ENCODE measurements at regions not wholly inside any gene's neighbourhood (a gene's known extent, or its start where the extent isn't known, plus 50 kb on each side); places are given as distances from the start of the nearest gene placed in this dataset.
"Not testable (repeated sequence)": the region's sequence is repeated elsewhere in the genome, so short reads cannot be mapped to it uniquely, and the experiment has no call there.

GRCh38 chr4:148837571-148837970 is 395.4 kb upstream of the NR3C2 start:
- 92% methylated on average over 2 of the region's 2 CpGs for WGBS
- not testable (repeated sequence) for H3K4me3 ChIP-seq (ENCODE audit: low read length)
- peaks cover 13% of the 10 kb centered on the region for H3K4me1 ChIP-seq (ENCODE audit: insufficient read depth, low read length)

GRCh38 chr4:148834804-148835631 is 392.8 kb upstream of the NR3C2 start:
- Histone ChIP-seq H3K9me3 (ENCODE audit: insufficient read depth, low read depth, low read length) (no peaks in the 10 kb centered on the region), H3K4me1 (ENCODE audit: insufficient read depth, low read length) (peaks cover 11% of the 10 kb centered on the region), H3K4me3 (ENCODE audit: low read length) (no peak overlapping the region), H3K36me3 (ENCODE audit: insufficient read depth, low read length) (no peaks in the 10 kb centered on the region), H3K27me3 (ENCODE audit: insufficient read depth, low read length) (no peaks in the 10 kb centered on the region), H3K9ac (ENCODE audit: low read depth, low read length) (no peak overlapping the region), H3K27ac (ENCODE audit: low read depth, low read length) (peak overlapping the region; percentile 20; the same call in 1 of the 2 replicates)
- 65% methylated on average over 6 of the region's 6 CpGs for WGBS

More at GRCh38 chr4:148837571-148837970, 395.4 kb upstream of the NR3C2 start:
- H3K9ac ChIP-seq (ENCODE audit: low read depth, low read length); H3K27ac ChIP-seq (ENCODE audit: low read depth, low read length); H3K9me3 ChIP-seq (ENCODE audit: insufficient read depth, low read depth, low read length); H3K36me3 ChIP-seq (ENCODE audit: insufficient read depth, low read length); H3K27me3 ChIP-seq (ENCODE audit: insufficient read depth, low read length): not testable (repeated sequence)

GRCh38 chr4:148831945-148832344 is 389.7 kb upstream of the NR3C2 start:
- Histone ChIP-seq H3K27ac (ENCODE audit: low read depth, low read length) (no peak overlapping the region), H3K9ac (ENCODE audit: low read depth, low read length) (no peak overlapping the region), H3K4me1 (ENCODE audit: insufficient read depth, low read length) (peaks cover 11% of the 10 kb centered on the region), H3K27me3 (ENCODE audit: insufficient read depth, low read length) (no peaks in the 10 kb centered on the region), H3K36me3 (ENCODE audit: insufficient read depth, low read length) (no peaks in the 10 kb centered on the region), H3K4me3 (ENCODE audit: low read length) (no peak overlapping the region), H3K9me3 (ENCODE audit: insufficient read depth, low read depth, low read length) (no peaks in the 10 kb centered on the region)

- WGBS, result 100% methylated on average over 1 of the region's 3 CpGs
These were observed 386.1 kb upstream of the NR3C2 start for GRCh38 chr4:148828291-148828690.

GRCh38 chr4:148827781-148828180 is 385.6 kb upstream of the NR3C2 start:
- Histone ChIP-seq H3K4me3 (ENCODE audit: low read length) (no peak overlapping the region), H3K9ac (ENCODE audit: low read depth, low read length) (no peak overlapping the region), H3K9me3 (ENCODE audit: insufficient read depth, low read depth, low read length) (no peaks in the 10 kb centered on the region), H3K27me3 (ENCODE audit: insufficient read depth, low read length) (no peaks in the 10 kb centered on the region), H3K4me1 (ENCODE audit: insufficient read depth, low read length) (no peaks in the 10 kb centered on the region), H3K27ac (ENCODE audit: low read depth, low read length) (no peak overlapping the region), H3K36me3 (ENCODE audit: insufficient read depth, low read length) (no peaks in the 10 kb centered on the region)
- WGBS, result 100% methylated on average over 1 of the region's 2 CpGs

More at GRCh38 chr4:148828291-148828690, 386.1 kb upstream of the NR3C2 start:
- no peaks in the 10 kb centered on the region for H3K36me3 ChIP-seq (ENCODE audit: insufficient read depth, low read length)
- no peaks in the 10 kb centered on the region for H3K27me3 ChIP-seq (ENCODE audit: insufficient read depth, low read length)
- H3K4me1 ChIP-seq (ENCODE audit: insufficient read depth, low read length), result no peaks in the 10 kb centered on the region
- no peak overlapping the region for H3K9ac ChIP-seq (ENCODE audit: low read depth, low read length)
- no peak overlapping the region for H3K27ac ChIP-seq (ENCODE audit: low read depth, low read length)
- H3K9me3 ChIP-seq (ENCODE audit: insufficient read depth, low read depth, low read length), result no peaks in the 10 kb centered on the region
- no peak overlapping the region for H3K4me3 ChIP-seq (ENCODE audit: low read length)

GRCh38 chr4:148823419-148823769 is 381.2 kb upstream of the NR3C2 start:
- Histone ChIP-seq H3K9ac (ENCODE audit: low read depth, low read length) (no peak overlapping the region), H3K4me1 (ENCODE audit: insufficient read depth, low read length) (no peaks in the 10 kb centered on the region), H3K27me3 (ENCODE audit: insufficient read depth, low read length) (no peaks in the 10 kb centered on the region), H3K36me3 (ENCODE audit: insufficient read depth, low read length) (no peaks in the 10 kb centered on the region), H3K9me3 (ENCODE audit: insufficient read depth, low read depth, low read length) (no peaks in the 10 kb centered on the region), H3K4me3 (ENCODE audit: low read length) (no peak overlapping the region), H3K27ac (ENCODE audit: low read depth, low read length) (no peak overlapping the region)
- WGBS, result 92% methylated on average over 1 of the region's 2 CpGs

GRCh38 chr4:148822572-148823418 is 380.6 kb upstream of the NR3C2 start:
- H3K27me3 ChIP-seq (ENCODE audit: insufficient read depth, low read length), result no peaks in the 10 kb centered on the region
- no peaks in the 10 kb centered on the region for H3K4me1 ChIP-seq (ENCODE audit: insufficient read depth, low read length)
- H3K4me3 ChIP-seq (ENCODE audit: low read length), result no peak overlapping the region
- H3K36me3 ChIP-seq (ENCODE audit: insufficient read depth, low read length), result no peaks in the 10 kb centered on the region
- H3K9me3 ChIP-seq (ENCODE audit: insufficient read depth, low read depth, low read length), result no peaks in the 10 kb centered on the region
- WGBS, result 97% methylated on average over 5 of the region's 5 CpGs
- H3K27ac ChIP-seq (ENCODE audit: low read depth, low read length), result no peak overlapping the region
- H3K9ac ChIP-seq (ENCODE audit: low read depth, low read length), result no peak overlapping the region

- WGBS, result 100% methylated on average over 1 of the region's 1 CpG
- no peak overlapping the region for H3K4me3 ChIP-seq (ENCODE audit: low read length)
- no peaks in the 10 kb centered on the region for H3K27me3 ChIP-seq (ENCODE audit: insufficient read depth, low read length)
- no peaks in the 10 kb centered on the region for H3K4me1 ChIP-seq (ENCODE audit: insufficient read depth, low read length)
- no peak overlapping the region for H3K27ac ChIP-seq (ENCODE audit: low read depth, low read length)
- H3K9me3 ChIP-seq (ENCODE audit: insufficient read depth, low read depth, low read length), result no peaks in the 10 kb centered on the region
- H3K36me3 ChIP-seq (ENCODE audit: insufficient read depth, low read length), result no peaks in the 10 kb centered on the region
- H3K9ac ChIP-seq (ENCODE audit: low read depth, low read length), result no peak overlapping the region
These were observed 371.8 kb upstream of the NR3C2 start for GRCh38 chr4:148814030-148814429.

GRCh38 chr4:148813289-148813688 is 371.1 kb upstream of the NR3C2 start:
- H3K9ac ChIP-seq (ENCODE audit: low read depth, low read length), result no peak overlapping the region
- H3K4me1 ChIP-seq (ENCODE audit: insufficient read depth, low read length), result no peaks in the 10 kb centered on the region

GRCh38 chr4:148812101-148812500 is 369.9 kb upstream of the NR3C2 start:
- Histone ChIP-seq H3K9me3 (ENCODE audit: insufficient read depth, low read depth, low read length) (peaks cover 2% of the 10 kb centered on the region; the same call in 1 of the 2 replicates), H3K9ac (ENCODE audit: low read depth, low read length) (no peak overlapping the region), H3K4me1 (ENCODE audit: insufficient read depth, low read length) (no peaks in the 10 kb centered on the region), H3K27ac (ENCODE audit: low read depth, low read length) (no peak overlapping the region), H3K27me3 (ENCODE audit: insufficient read depth, low read length) (no peaks in the 10 kb centered on the region), H3K36me3 (ENCODE audit: insufficient read depth, low read length) (no peaks in the 10 kb centered on the region), H3K4me3 (ENCODE audit: low read length) (no peak overlapping the region)
- 94% methylated on average over 3 of the region's 3 CpGs for WGBS

More at GRCh38 chr4:148813289-148813688, 371.1 kb upstream of the NR3C2 start:
- Histone ChIP-seq H3K36me3 (ENCODE audit: insufficient read depth, low read length) (no peaks in the 10 kb centered on the region), H3K9me3 (ENCODE audit: insufficient read depth, low read depth, low read length) (no peaks in the 10 kb centered on the region), H3K4me3 (ENCODE audit: low read length) (no peak overlapping the region), H3K27me3 (ENCODE audit: insufficient read depth, low read length) (no peaks in the 10 kb centered on the region), H3K27ac (ENCODE audit: low read depth, low read length) (no peak overlapping the region)

- no peaks in the 10 kb centered on the region for H3K27me3 ChIP-seq (ENCODE audit: insufficient read depth, low read length)
- peaks cover 6% of the 10 kb centered on the region; the same call in 1 of the 2 replicates for H3K9me3 ChIP-seq (ENCODE audit: insufficient read depth, low read depth, low read length)
- 94% methylated on average over 2 of the region's 2 CpGs for WGBS
- no peaks in the 10 kb centered on the region for H3K4me1 ChIP-seq (ENCODE audit: insufficient read depth, low read length)
- H3K36me3 ChIP-seq (ENCODE audit: insufficient read depth, low read length), result no peaks in the 10 kb centered on the region
- no peak overlapping the region for H3K27ac ChIP-seq (ENCODE audit: low read depth, low read length)
- H3K4me3 ChIP-seq (ENCODE audit: low read length), result no peak overlapping the region
- no peak overlapping the region for H3K9ac ChIP-seq (ENCODE audit: low read depth, low read length)
These were observed 368.2 kb upstream of the NR3C2 start for GRCh38 chr4:148810461-148810860.
